GOT3 (cell line): ENCODE measurements at regions not wholly inside any gene's neighbourhood (a gene's known extent, or its start where the extent isn't known, plus 50 kb on each side); places are given as distances from the start of the nearest gene placed in this dataset.
"Not testable (repeated sequence)": the region's sequence is repeated elsewhere in the genome, so short reads cannot be mapped to it uniquely, and the experiment has no call there.

ENCODE experiments used
- DNase-seq: peaks from one replicate; lab custom pipeline; 2025; ENCODE audit warnings: mixed read lengths; lab: John Stamatoyannopoulos, UW

GRCh38 chr3:70488131-70488530, 175.7 kb upstream of the MDFIC2 start:
- DNase-seq: no peak

GRCh38 chr3:70486414-70487017, 174.1 kb upstream of the MDFIC2 start:
- no peak for DNase-seq

- DNase-seq: no peak
Measured at GRCh38 chr3:70476174-70476573, 163.7 kb upstream of the MDFIC2 start.

- DNase-seq: no peak
Measured at GRCh38 chr3:70471464-70472342, 159.3 kb upstream of the MDFIC2 start.

GRCh38 chr3:70466096-70466495, 153.7 kb upstream of the MDFIC2 start:
- DNase-seq: no peak

GRCh38 chr3:70464876-70465275, 152.4 kb upstream of the MDFIC2 start:
- DNase-seq: no peak

GRCh38 chr3:70464465-70464864, 152.0 kb upstream of the MDFIC2 start:
- no peak for DNase-seq

- not testable (repeated sequence) for DNase-seq
Measured at GRCh38 chr3:70450220-70450619, 137.8 kb upstream of the MDFIC2 start.

- DNase-seq: not testable (repeated sequence)
Measured at GRCh38 chr3:70435422-70435821, 123.0 kb upstream of the MDFIC2 start.

- DNase-seq: no peak
Measured at GRCh38 chr3:70433091-70433490, 120.7 kb upstream of the MDFIC2 start.

GRCh38 chr3:70431911-70432310, 119.5 kb upstream of the MDFIC2 start:
- DNase-seq: no peak

- DNase-seq: no peak
Measured at GRCh38 chr3:70426071-70426470, 113.6 kb upstream of the MDFIC2 start.

- DNase-seq: no peak
Measured at GRCh38 chr3:70421506-70421905, 109.1 kb upstream of the MDFIC2 start.

GRCh38 chr3:70409018-70409417, 96.6 kb upstream of the MDFIC2 start:
- DNase-seq: no peak

GRCh38 chr3:70400194-70400593, 87.8 kb upstream of the MDFIC2 start:
- DNase-seq: no peak

- no peak for DNase-seq
Measured at GRCh38 chr3:70393881-70394612, 81.6 kb upstream of the MDFIC2 start.

- DNase-seq: no peak
Measured at GRCh38 chr3:70392227-70392626, 79.8 kb upstream of the MDFIC2 start.

GRCh38 chr3:70387889-70388288, 75.5 kb upstream of the MDFIC2 start:
- no peak for DNase-seq

GRCh38 chr3:70386846-70387245, 74.4 kb upstream of the MDFIC2 start:
- DNase-seq: no peak

GRCh38 chr3:70386043-70386442, 73.6 kb upstream of the MDFIC2 start:
- no peak for DNase-seq

- no peak for DNase-seq
Measured at GRCh38 chr3:70383360-70383831, 71.0 kb upstream of the MDFIC2 start.

GRCh38 chr3:70374179-70374578, 61.7 kb upstream of the MDFIC2 start:
- DNase-seq: no peak
